Effector memory CD4-positive, alpha-beta T cell (primary cell): ENCODE measurements at regions not wholly inside any gene's neighbourhood (a gene's known extent, or its start where the extent isn't known, plus 50 kb on each side); places are given as distances from the start of the nearest gene placed in this dataset.
"Not testable (repeated sequence)": the region's sequence is repeated elsewhere in the genome, so short reads cannot be mapped to it uniquely, and the experiment has no call there.

ENCODE experiments used
- DNase-seq, 3 donors: peaks; one replicate each; pipeline ENCODE4 v3.0.0-alpha.2; 2020
- H3K27ac ChIP-seq: 2 replicates; pipeline ENCODE4 v1.7.0; 2013; ENCODE audit warnings: mild to moderate bottlenecking, low read length, moderate library complexity; ENCODE audit not compliant: insufficient read depth, poor library complexity, severe bottlenecking
- H3K27me3 ChIP-seq: replicated peaks from 2 replicates; pipeline ENCODE4 v1.7.0; 2013; ENCODE audit warnings: mild to moderate bottlenecking, low read length; ENCODE audit not compliant: insufficient read depth, control insufficient read depth, poor library complexity, severe bottlenecking
- H3K36me3 ChIP-seq: 2 replicates; pipeline ENCODE4 v1.7.0; 2013; ENCODE audit warnings: mild to moderate bottlenecking, low read length, moderate library complexity; ENCODE audit not compliant: control insufficient read depth, insufficient read depth
- H3K4me1 ChIP-seq: 2 replicates; pipeline ENCODE4 v1.7.0; 2013; ENCODE audit warnings: low read length, mild to moderate bottlenecking; ENCODE audit not compliant: control insufficient read depth, insufficient read depth, poor library complexity, severe bottlenecking
- H3K4me3 ChIP-seq: 2 replicates; pipeline ENCODE4 v1.7.0; 2013; ENCODE audit warnings: low read length, low read depth, mild to moderate bottlenecking; ENCODE audit not compliant: insufficient read depth, poor library complexity, severe bottlenecking
- H3K9me3 ChIP-seq: 2 replicates; pipeline ENCODE4 v1.7.0; 2013; ENCODE audit warnings: mild to moderate bottlenecking, low read length, moderate library complexity; ENCODE audit not compliant: control insufficient read depth

DNA sequence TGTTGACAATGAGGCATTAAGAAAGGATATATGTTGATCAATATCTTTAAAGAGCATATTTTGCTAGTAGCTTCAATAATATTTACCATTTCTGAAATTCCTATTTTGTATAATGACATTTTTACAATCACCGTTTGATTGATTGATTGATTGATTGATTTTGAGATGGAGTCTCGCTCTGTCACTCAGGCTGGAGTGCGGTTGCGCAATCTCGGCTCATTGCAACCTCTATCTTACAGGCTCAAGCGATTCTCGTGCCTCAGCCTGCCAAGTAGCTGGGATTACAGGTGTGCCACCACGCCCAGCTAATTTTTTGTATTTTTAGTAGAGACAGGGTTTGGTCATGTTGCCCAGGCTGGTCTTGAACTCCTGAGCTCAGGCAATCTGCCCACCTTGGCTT, 150.9 kb upstream of the TEX13D start:
- not testable (repeated sequence) for H3K4me3 ChIP-seq, H3K27me3 ChIP-seq, DNase-seq, H3K4me1 ChIP-seq, H3K27ac ChIP-seq, H3K9me3 ChIP-seq, H3K36me3 ChIP-seq

GRCh38 chrX:124190440-124190839, 142.0 kb upstream of the TEX13D start:
- no peak for DNase-seq
- H3K36me3 ChIP-seq = no peaks in the 10 kb centered on the region
- no peaks in the 10 kb centered on the region for H3K9me3 ChIP-seq
- no peak overlapping the region for H3K27ac ChIP-seq
- no peaks in the 10 kb centered on the region for H3K27me3 ChIP-seq
- no peaks in the 10 kb centered on the region for H3K4me1 ChIP-seq
- no peak overlapping the region for H3K4me3 ChIP-seq

- Histone ChIP-seq H3K27ac (no peak overlapping the region), H3K4me1 (no peaks in the 10 kb centered on the region), H3K36me3 (no peaks in the 10 kb centered on the region), H3K4me3 (no peak overlapping the region), H3K27me3 (no peaks in the 10 kb centered on the region), H3K9me3 (no peaks in the 10 kb centered on the region)
- no peak for DNase-seq
Measured at GRCh38 chrX:124194199-124194598, 138.3 kb upstream of the TEX13D start.

- Histone ChIP-seq H3K4me3 (no peak overlapping the region), H3K9me3 (no peaks in the 10 kb centered on the region), H3K36me3 (no peaks in the 10 kb centered on the region), H3K27me3 (no peaks in the 10 kb centered on the region), H3K4me1 (no peaks in the 10 kb centered on the region), H3K27ac (no peak overlapping the region)
- no peak for DNase-seq
Measured at GRCh38 chrX:124194901-124195300, 137.6 kb upstream of the TEX13D start.

GRCh38 chrX:124203311-124203710, 129.1 kb upstream of the TEX13D start:
- Histone ChIP-seq H3K4me1 (no peaks in the 10 kb centered on the region), H3K36me3 (no peaks in the 10 kb centered on the region), H3K27me3 (no peaks in the 10 kb centered on the region), H3K9me3 (no peaks in the 10 kb centered on the region), H3K27ac (no peak overlapping the region), H3K4me3 (no peak overlapping the region)
- DNase-seq = no peak

DNA sequence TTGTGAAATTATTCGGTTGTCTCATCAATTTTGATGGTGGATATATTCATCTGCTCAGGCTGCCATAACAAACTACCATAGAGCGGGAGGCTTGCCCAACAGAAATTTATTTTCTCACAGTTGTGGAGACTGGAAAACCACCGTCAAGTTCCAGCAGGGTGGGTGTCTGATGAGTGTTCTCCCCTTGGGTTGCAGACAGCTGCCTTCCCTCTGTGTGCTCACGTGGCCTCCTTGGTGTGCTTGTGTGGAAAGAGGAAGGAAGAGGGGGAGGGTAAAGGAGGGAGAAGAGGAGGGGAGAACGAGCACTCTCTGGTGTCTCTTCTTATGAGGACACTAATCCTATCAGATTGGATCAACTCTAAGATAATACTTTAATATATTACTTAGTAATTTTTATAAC, 123.8 kb upstream of the TEX13D start:
- Histone ChIP-seq H3K36me3 (no peaks in the 10 kb centered on the region), H3K9me3 (no peaks in the 10 kb centered on the region), H3K27me3 (no peaks in the 10 kb centered on the region), H3K27ac (no peak overlapping the region), H3K4me3 (no peak overlapping the region), H3K4me1 (peaks cover 7% of the 10 kb centered on the region)
- DNase-seq = no peak

GRCh38 chrX:124209792-124210576, 122.5 kb upstream of the TEX13D start:
- DNase-seq = no peak
- Histone ChIP-seq H3K36me3 (no peaks in the 10 kb centered on the region), H3K27ac (no peak overlapping the region), H3K9me3 (no peaks in the 10 kb centered on the region), H3K4me3 (no peak overlapping the region), H3K4me1 (peaks cover 9% of the 10 kb centered on the region), H3K27me3 (no peaks in the 10 kb centered on the region)

DNA sequence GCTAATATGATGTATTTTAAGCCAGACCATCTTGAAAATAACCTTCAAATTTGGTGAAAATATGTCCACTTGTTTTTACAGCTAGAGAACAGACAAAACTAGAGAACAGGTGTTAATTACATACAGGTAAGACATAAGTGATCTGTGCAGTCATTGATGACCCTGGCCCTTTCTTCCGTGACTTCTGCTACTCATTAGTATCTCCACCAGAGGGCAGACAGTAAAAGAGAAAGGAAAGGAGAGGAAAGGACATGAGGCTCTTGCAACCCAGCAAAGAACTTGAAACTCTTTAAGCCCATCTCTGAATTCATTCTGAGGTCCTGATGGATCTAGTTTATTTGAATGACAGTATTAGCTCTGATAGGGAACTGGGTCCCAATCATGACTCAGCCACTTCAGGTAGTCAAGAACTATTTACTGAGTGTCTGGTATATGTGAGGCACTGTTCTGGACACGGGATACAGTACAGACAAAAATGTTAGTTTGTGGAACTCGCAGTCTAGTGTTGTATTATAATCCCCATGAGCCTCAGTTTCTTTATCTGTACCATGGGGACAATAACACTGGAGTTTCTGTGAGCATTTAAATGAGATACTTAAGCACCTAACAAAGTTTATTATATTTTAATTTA, 121.0 kb upstream of the TEX13D start:
- DNase-seq = no peak
- Histone ChIP-seq H3K27ac (no peak overlapping the region), H3K27me3 (no peaks in the 10 kb centered on the region), H3K9me3 (no peaks in the 10 kb centered on the region), H3K4me1 (peaks cover 23% of the 10 kb centered on the region), H3K36me3 (no peaks in the 10 kb centered on the region), H3K4me3 (no peak overlapping the region)

- Histone ChIP-seq H3K36me3 (no peaks in the 10 kb centered on the region), H3K9me3 (no peaks in the 10 kb centered on the region), H3K4me1 (peaks cover 34% of the 10 kb centered on the region), H3K27me3 (no peaks in the 10 kb centered on the region), H3K4me3 (no peak overlapping the region), H3K27ac (no peak overlapping the region)
- DNase-seq = peak in 1 of 3 donors; percentile 11
Measured at GRCh38 chrX:124212622-124213021, 119.8 kb upstream of the TEX13D start.

DNA sequence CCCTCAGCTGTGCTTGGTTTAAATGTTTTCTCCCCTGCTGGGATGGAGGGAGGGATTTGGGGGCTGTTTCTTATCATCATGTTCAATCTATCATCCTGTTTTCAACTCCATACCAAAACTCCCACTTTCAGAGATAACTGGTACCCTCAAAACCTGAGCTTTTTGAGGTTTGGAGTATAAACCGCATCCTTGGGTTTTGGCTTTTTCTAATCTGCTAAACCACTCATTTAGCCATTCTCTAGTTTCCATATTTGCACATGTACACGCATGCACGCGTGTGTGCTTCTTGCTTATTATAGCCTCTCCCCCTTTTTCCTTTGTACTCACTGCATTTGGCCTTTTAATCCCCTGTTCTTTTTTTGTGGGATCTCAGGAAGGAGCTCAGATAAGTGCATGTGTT, 116.7 kb upstream of the TEX13D start:
- DNase-seq = no peak
- Histone ChIP-seq H3K9me3 (no peaks in the 10 kb centered on the region), H3K36me3 (no peaks in the 10 kb centered on the region), H3K27me3 (no peaks in the 10 kb centered on the region), H3K4me1 (peaks cover 48% of the 10 kb centered on the region), H3K4me3 (no peak overlapping the region), H3K27ac (peak overlapping the region; percentile 13)
